OCI-LY1 (cell line): ENCODE measurements at regions not wholly inside any gene's neighbourhood (a gene's known extent, or its start where the extent isn't known, plus 50 kb on each side); places are given as distances from the start of the nearest gene placed in this dataset.

Experiments
- H2AFZ ChIP-seq: fragments of 200-600 bp; sonication (generic), shearing (Covaris generic); 2 replicates; pipeline ENCODE4 v1.6.0; 2014; ENCODE audit warnings: antibody characterized with exemption, mild to moderate bottlenecking, low read length
- H3F3A ChIP-seq: fragments of 200-600 bp; sonication (generic), shearing (Covaris generic); 2 replicates; pipeline ENCODE4 v1.6.0; 2014; ENCODE audit warnings: mild to moderate bottlenecking, antibody characterized with exemption, low read length, moderate library complexity; ENCODE audit not compliant: insufficient read depth
- H3K27ac ChIP-seq: fragments of 200-600 bp; sonication (generic); 2 replicates; pipeline ENCODE4 v1.5.1; 2014; ENCODE audit warnings: low read length, mixed run types, mild to moderate bottlenecking, low read depth; ENCODE audit not compliant: poor library complexity, severe bottlenecking
- H3K27me3 ChIP-seq: fragments of 200-600 bp; sonication (generic); 2 replicates; pipeline ENCODE4 v1.6.0; 2014; ENCODE audit warnings: antibody characterized with exemption, mild to moderate bottlenecking, low read length, moderate library complexity; ENCODE audit not compliant: insufficient read depth
- H3K36me3 ChIP-seq: fragments of 200-600 bp; sonication (generic); 2 replicates; pipeline ENCODE4 v1.6.1; 2014; ENCODE audit warnings: mild to moderate bottlenecking, antibody characterized with exemption, low read length, moderate library complexity, mixed read lengths; ENCODE audit not compliant: insufficient read depth
- H3K4me1 ChIP-seq: fragments of 200-600 bp; sonication (generic); 2 replicates; pipeline ENCODE4 v1.5.1; 2014; ENCODE audit warnings: mild to moderate bottlenecking, low read length, moderate library complexity; ENCODE audit not compliant: insufficient read depth, severe bottlenecking
- H3K4me2 ChIP-seq: fragments of 200-600 bp; sonication (generic), shearing (Covaris generic); 2 replicates; pipeline ENCODE4 v1.6.1; 2014; ENCODE audit warnings: low read length
- H3K4me3 ChIP-seq: fragments of 200-600 bp; sonication (generic); 2 replicates; pipeline ENCODE4 v1.5.1; 2014; ENCODE audit warnings: low read length, low read depth, mild to moderate bottlenecking, mixed read lengths; ENCODE audit not compliant: poor library complexity, severe bottlenecking
- H3K79me2 ChIP-seq: fragments of 200-600 bp; shearing (Covaris generic); 2 replicates; pipeline ENCODE4 v1.6.1; 2016; ENCODE audit warnings: mixed run types, low read length, mixed read lengths; ENCODE audit not compliant: insufficient read depth
- H3K9ac ChIP-seq: fragments of 200-600 bp; sonication (generic), shearing (Covaris generic); 2 replicates; pipeline ENCODE4 v1.6.1; 2014; ENCODE audit warnings: mild to moderate bottlenecking, low read length, mixed read lengths
- H3K9me2 ChIP-seq: fragments of 200-600 bp; sonication (generic), shearing (Covaris generic); 2 replicates; pipeline ENCODE4 v1.6.1; 2014; ENCODE audit warnings: low read depth, mild to moderate bottlenecking, low read length, mixed read lengths
- H3K9me3 ChIP-seq: fragments of 200-600 bp; shearing (Covaris generic); 2 replicates; pipeline ENCODE4 v1.6.1; 2014; ENCODE audit warnings: low read length, mixed read lengths
- H4K20me1 ChIP-seq: fragments of 200-600 bp; sonication (generic), shearing (Covaris generic); 2 replicates; pipeline ENCODE4 v1.6.0; 2016; ENCODE audit warnings: mild to moderate bottlenecking, low read length; ENCODE audit not compliant: insufficient read depth
- CTCF ChIP-seq: fragments of 200-600 bp; sonication (generic), shearing (Covaris generic); IDR thresholded peaks from 2 replicates; pipeline ENCODE4 v1.5.1; 2017; ENCODE audit warnings: mild to moderate bottlenecking, antibody characterized with exemption, low read length, moderate library complexity, mixed read lengths
- EZH2 ChIP-seq: fragments of 200-600 bp; sonication (generic), shearing (Covaris generic); IDR thresholded peaks from 2 replicates; pipeline ENCODE4 v1.8.0; 2017; ENCODE audit warnings: borderline replicate concordance, mixed run types, mild to moderate bottlenecking, antibody characterized with exemption, low read length, moderate library complexity, mixed read lengths

GRCh38 chr21:35239811-35240219, 190.7 kb upstream of the RUNX1 start:
- H4K20me1 ChIP-seq, result no peaks in the 10 kb centered on the region
- peak overlapping the region; percentile 76 for H2AFZ ChIP-seq
- H3K27me3 ChIP-seq, result no peaks in the 10 kb centered on the region
- no peak overlapping the region for H3K4me3 ChIP-seq
- H3K9ac ChIP-seq, result peak overlapping the region; percentile 18; the same call in 1 of the 2 replicates
- H3K9me3 ChIP-seq, result peaks cover 15% of the 10 kb centered on the region
- no peaks in the 10 kb centered on the region for H3K9me2 ChIP-seq
- H3K36me3 ChIP-seq, result peaks cover 5% of the 10 kb centered on the region; the same call in 1 of the 2 replicates
- no peak for TF ChIP-seq EZH2
- no peak for TF ChIP-seq CTCF
- no peaks in the 10 kb centered on the region for H3K79me2 ChIP-seq
- H3F3A ChIP-seq, result 0 out of 2 replicates have a peak, but pooled peaks cover 3% of the 10 kb centered on the region
- no peak overlapping the region for H3K27ac ChIP-seq
- H3K4me1 ChIP-seq, result peaks cover 30% of the 10 kb centered on the region
- peak overlapping the region; percentile 46 for H3K4me2 ChIP-seq

GRCh38 chr21:35238119-35238518, 189.0 kb upstream of the RUNX1 start:
- H3K4me3 ChIP-seq, result no peak overlapping the region
- H2AFZ ChIP-seq, result no peak overlapping the region
- H3K27me3 ChIP-seq, result no peaks in the 10 kb centered on the region
- peaks cover 15% of the 10 kb centered on the region for H3K9me3 ChIP-seq
- peaks cover 5% of the 10 kb centered on the region; the same call in 1 of the 2 replicates for H3K36me3 ChIP-seq
- no peaks in the 10 kb centered on the region for H3K9me2 ChIP-seq
- H3K27ac ChIP-seq, result no peak overlapping the region
- no peak overlapping the region for H3K9ac ChIP-seq
- TF ChIP-seq EZH2 (no peak), CTCF (no peak)
- H3K4me2 ChIP-seq, result no peak overlapping the region
- H3K4me1 ChIP-seq, result peaks cover 46% of the 10 kb centered on the region
- H3F3A ChIP-seq, result no peaks in the 10 kb centered on the region
- H3K79me2 ChIP-seq, result no peaks in the 10 kb centered on the region
- no peaks in the 10 kb centered on the region for H4K20me1 ChIP-seq

- TF ChIP-seq CTCF, result no peak
- TF ChIP-seq EZH2, result no peak
- no peak overlapping the region for H3K4me2 ChIP-seq
- H3K9me2 ChIP-seq, result no peaks in the 10 kb centered on the region
- H3F3A ChIP-seq, result no peaks in the 10 kb centered on the region
- no peaks in the 10 kb centered on the region for H3K79me2 ChIP-seq
- H3K27me3 ChIP-seq, result no peaks in the 10 kb centered on the region
- no peak overlapping the region for H3K4me3 ChIP-seq
- peaks cover 5% of the 10 kb centered on the region; the same call in 1 of the 2 replicates for H3K36me3 ChIP-seq
- no peaks in the 10 kb centered on the region for H4K20me1 ChIP-seq
- peaks cover 15% of the 10 kb centered on the region for H3K9me3 ChIP-seq
- no peak overlapping the region for H3K27ac ChIP-seq
- peaks cover 47% of the 10 kb centered on the region for H3K4me1 ChIP-seq
- H3K9ac ChIP-seq, result no peak overlapping the region
- no peak overlapping the region for H2AFZ ChIP-seq
Measured at GRCh38 chr21:35237287-35237686, 188.2 kb upstream of the RUNX1 start.
